GM23338 (cell line): ENCODE measurements at regions not wholly inside any gene's neighbourhood (a gene's known extent, or its start where the extent isn't known, plus 50 kb on each side); places are given as distances from the start of the nearest gene placed in this dataset.

Source experiments
- ATAC-seq: fragments of 200-7000 bp; cut with Tn5 transposase; 3 replicates; pipeline ENCODE4 v1.9.1; 2020
- DNase-seq: peaks from one replicate; pipeline ENCODE4 v3.0.0-alpha.2; 2015; ENCODE audit warnings: low spot score
- H2AFZ ChIP-seq: fragments of 200-600 bp; sonication (generic); 2 replicates; pipeline ENCODE4 v1.8.0; 2016; ENCODE audit warnings: antibody characterized with exemption, mild to moderate bottlenecking, moderate library complexity
- H3F3A ChIP-seq: fragments of 200-600 bp; sonication (generic); replicated peaks from 2 replicates; pipeline ENCODE4 v1.8.0; 2017; ENCODE audit warnings: antibody characterized with exemption, mixed run types, low read depth
- H3K27ac ChIP-seq: fragments of 200-600 bp; sonication (generic); 2 replicates; pipeline ENCODE4 v1.6.1; 2016; ENCODE audit warnings: low read depth
- H3K27me3 ChIP-seq: fragments of 200-600 bp; sonication (generic); 2 replicates; pipeline ENCODE4 v1.8.0; 2016; ENCODE audit warnings: mild to moderate bottlenecking, mixed run types, moderate library complexity; ENCODE audit not compliant: insufficient read depth
- H3K36me3 ChIP-seq: fragments of 200-600 bp; sonication (generic); 2 replicates; pipeline ENCODE4 v1.8.0; 2016; ENCODE audit warnings: mild to moderate bottlenecking; ENCODE audit not compliant: insufficient read depth
- H3K4me1 ChIP-seq: fragments of 200-600 bp; sonication (generic); 2 replicates; pipeline ENCODE4 v1.8.0; 2016; ENCODE audit warnings: mild to moderate bottlenecking, moderate library complexity; ENCODE audit not compliant: insufficient read depth
- H3K4me2 ChIP-seq: fragments of 200-600 bp; sonication (generic); 2 replicates; pipeline ENCODE4 v1.7.1; 2017; ENCODE audit warnings: mixed run types
- H3K4me3 ChIP-seq: fragments of 200-600 bp; sonication (generic); 2 replicates; pipeline ENCODE4 v1.6.1; 2016; ENCODE audit warnings: mixed run types
- H3K79me2 ChIP-seq: fragments of 200-600 bp; sonication (generic); replicated peaks from 2 replicates; pipeline ENCODE4 v1.8.0; 2017; ENCODE audit warnings: mild to moderate bottlenecking; ENCODE audit not compliant: insufficient read depth
- H3K9me2 ChIP-seq: fragments of 200-600 bp; sonication (generic); 2 replicates; pipeline ENCODE4 v1.8.0; 2017; ENCODE audit not compliant: insufficient read depth
- H4K20me1 ChIP-seq: fragments of 200-600 bp; sonication (generic); replicated peaks from 2 replicates; pipeline ENCODE4 v1.8.0; 2017; ENCODE audit warnings: mild to moderate bottlenecking; ENCODE audit not compliant: insufficient read depth
- H3K27ac Mint-ChIP-seq: 2 replicates; pipeline ENCODE4 v1.8.0; 2020; ENCODE audit warnings: inconsistent platforms, mild to moderate bottlenecking, moderate library complexity, mixed read lengths
- H3K27me3 Mint-ChIP-seq: 3 replicates; pipeline ENCODE4 v1.8.0; 2022; ENCODE audit warnings: low read depth, mild to moderate bottlenecking, moderate library complexity, mixed read lengths, inconsistent platforms; ENCODE audit not compliant: insufficient read depth, poor library complexity
- H3K36me3 Mint-ChIP-seq: 3 replicates; pipeline ENCODE4 v1.8.0; 2021; ENCODE audit warnings: low read depth, mild to moderate bottlenecking, inconsistent platforms, moderate library complexity, mixed read lengths
- H3K4me1 Mint-ChIP-seq: 3 replicates; pipeline ENCODE4 v1.8.0; 2020; ENCODE audit warnings: mild to moderate bottlenecking, inconsistent platforms, mixed read lengths
- H3K4me3 Mint-ChIP-seq: 3 replicates; pipeline ENCODE4 v1.8.0; 2021; ENCODE audit warnings: moderate library complexity, mild to moderate bottlenecking, inconsistent platforms, mixed read lengths
- H3K9me3 Mint-ChIP-seq: 3 replicates; pipeline ENCODE4 v1.8.0; 2020; ENCODE audit warnings: moderate library complexity, mild to moderate bottlenecking, inconsistent platforms, mixed read lengths
- CREB1 ChIP-seq: fragments of 250-450 bp; sonication (Bioruptor Pico); IDR thresholded peaks from 2 replicates; pipeline ENCODE4 v1.5.0; 2020; ENCODE audit warnings: low read depth, mild to moderate bottlenecking, moderate library complexity
- CTCF ChIP-seq, 2 experiments: fragments of 200-600 bp in 1 of 2; sonication (generic) in 1 of 2; conservative IDR thresholded peaks; 2 replicates each; pipeline versions ENCODE4 v1.5.1 to v1.6.1; 2016 to 2017; ENCODE audit warnings: antibody characterized with exemption in 2 of 2, low read depth in 2 of 2, mild to moderate bottlenecking in 2 of 2, moderate library complexity in 1 of 2
- ETS1 ChIP-seq: IDR thresholded peaks from 2 replicates; pipeline ENCODE4 v1.6.1; 2016; ENCODE audit warnings: antibody characterized with exemption
- EZH2 ChIP-seq: fragments of 200-600 bp; sonication (generic); IDR thresholded peaks from one replicate; pipeline ENCODE4 v1.8.0; 2017; ENCODE audit warnings: antibody characterized with exemption, mild to moderate bottlenecking, low read depth; ENCODE audit not compliant: unreplicated experiment
- EZH2phosphoT487 ChIP-seq: fragments of 200-600 bp; sonication (generic); IDR thresholded peaks from one replicate; pipeline ENCODE4 v1.8.1; 2018; ENCODE audit warnings: antibody characterized with exemption; ENCODE audit not compliant: unreplicated experiment
- JUNB ChIP-seq: IDR thresholded peaks from one replicate; pipeline ENCODE4 v1.6.1; 2016; ENCODE audit warnings: antibody characterized with exemption; ENCODE audit not compliant: unreplicated experiment
- NANOG ChIP-seq: IDR thresholded peaks from 2 replicates; pipeline ENCODE4 v1.6.1; 2016; ENCODE audit warnings: antibody characterized with exemption, borderline replicate concordance
- POLR2AphosphoS5 ChIP-seq: IDR thresholded peaks from 2 replicates; pipeline ENCODE4 v1.6.1; 2016; ENCODE audit warnings: antibody characterized with exemption, low read depth
- REST ChIP-seq: IDR thresholded peaks from one replicate; pipeline ENCODE4 v1.6.1; 2018; ENCODE audit warnings: antibody characterized with exemption; ENCODE audit not compliant: unreplicated experiment
- STAT1 ChIP-seq: IDR thresholded peaks from one replicate; pipeline ENCODE4 v1.6.1; 2016; ENCODE audit warnings: antibody characterized with exemption; ENCODE audit not compliant: unreplicated experiment
- ZNF114 ChIP-seq: fragments of 250-450 bp; sonication (Bioruptor Pico); IDR thresholded peaks from 2 replicates; pipeline ENCODE4 v1.5.0; 2020; ENCODE audit warnings: mild to moderate bottlenecking, moderate library complexity
- ZNF331 ChIP-seq: fragments of 250-450 bp; sonication (Bioruptor Pico); IDR thresholded peaks from 2 replicates; pipeline ENCODE4 v1.5.0; 2020; ENCODE audit warnings: low read depth, mild to moderate bottlenecking, moderate library complexity
- TF ChIP-seq, protein P1 (sequence below): fragments of 250-450 bp; sonication (Bioruptor Pico); IDR thresholded peaks from 2 replicates; pipeline ENCODE4 v1.5.0; 2020; ENCODE audit warnings: mild to moderate bottlenecking, moderate library complexity

DNA sequence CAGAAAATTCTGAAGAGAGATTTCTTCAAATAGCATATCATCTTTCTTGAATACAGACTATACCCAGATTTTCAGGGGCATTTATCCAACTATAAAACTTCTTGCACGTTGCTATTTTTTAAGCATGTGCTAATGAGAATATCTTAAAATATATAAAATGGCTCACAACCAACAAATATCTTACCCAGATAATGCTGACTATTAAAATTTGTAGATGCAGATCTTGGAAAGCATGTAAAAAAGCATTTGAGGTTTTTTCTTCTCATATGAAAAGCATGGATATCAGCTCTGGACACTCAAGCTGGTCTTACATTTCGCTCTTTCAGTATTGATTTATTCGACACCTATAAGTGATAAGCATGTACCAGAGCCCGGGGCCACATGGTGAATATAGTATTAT, 1187.7 kb upstream of the ADGRL4 start:
- H3K9me2 ChIP-seq = no peaks in the 10 kb centered on the region; the same call in 1 of the 2 replicates
- peaks cover 4% of the 10 kb centered on the region; the same call in 2 of the 3 replicates for H3K4me1 Mint-ChIP-seq
- H3F3A ChIP-seq = no peaks in the 10 kb centered on the region
- no peak overlapping the region for H3K4me3 ChIP-seq
- no peak overlapping the region for H3K27ac Mint-ChIP-seq
- no peak overlapping the region for H3K4me3 Mint-ChIP-seq
- no peaks in the 10 kb centered on the region for H3K9me3 Mint-ChIP-seq
- H3K36me3 ChIP-seq = no peaks in the 10 kb centered on the region
- no peaks in the 10 kb centered on the region for H3K27me3 Mint-ChIP-seq
- peak overlapping the region; percentile 60; the same call in 1 of the 2 replicates for H2AFZ ChIP-seq
- H3K79me2 ChIP-seq = no peaks in the 10 kb centered on the region
- H3K27ac ChIP-seq = no peak overlapping the region
- H3K4me1 ChIP-seq = no peaks in the 10 kb centered on the region
- DNase-seq (no peak), ATAC-seq (no peak)
- no peaks in the 10 kb centered on the region for H3K36me3 Mint-ChIP-seq
- H3K27me3 ChIP-seq = no peaks in the 10 kb centered on the region
- no peaks in the 10 kb centered on the region for H4K20me1 ChIP-seq
- H3K4me2 ChIP-seq = no peak overlapping the region
- TF ChIP-seq CTCF (conservative IDR thresholded peaks at IDR 0.05; ENCODE audit: low read depth in 2 of 2) (no peak), STAT1 (no peak), ZNF331 (no peak), JUNB (no peak), REST (no peak), EZH2phosphoT487 (no peak), EZH2 (no peak), ETS1 (no peak), CREB1 (CRISPR knock-in tag) (no peak), POLR2AphosphoS5 (no peak), NANOG (no peak), ZNF114 (CRISPR knock-in tag) (no peak)
- TF ChIP-seq, protein P1, sequence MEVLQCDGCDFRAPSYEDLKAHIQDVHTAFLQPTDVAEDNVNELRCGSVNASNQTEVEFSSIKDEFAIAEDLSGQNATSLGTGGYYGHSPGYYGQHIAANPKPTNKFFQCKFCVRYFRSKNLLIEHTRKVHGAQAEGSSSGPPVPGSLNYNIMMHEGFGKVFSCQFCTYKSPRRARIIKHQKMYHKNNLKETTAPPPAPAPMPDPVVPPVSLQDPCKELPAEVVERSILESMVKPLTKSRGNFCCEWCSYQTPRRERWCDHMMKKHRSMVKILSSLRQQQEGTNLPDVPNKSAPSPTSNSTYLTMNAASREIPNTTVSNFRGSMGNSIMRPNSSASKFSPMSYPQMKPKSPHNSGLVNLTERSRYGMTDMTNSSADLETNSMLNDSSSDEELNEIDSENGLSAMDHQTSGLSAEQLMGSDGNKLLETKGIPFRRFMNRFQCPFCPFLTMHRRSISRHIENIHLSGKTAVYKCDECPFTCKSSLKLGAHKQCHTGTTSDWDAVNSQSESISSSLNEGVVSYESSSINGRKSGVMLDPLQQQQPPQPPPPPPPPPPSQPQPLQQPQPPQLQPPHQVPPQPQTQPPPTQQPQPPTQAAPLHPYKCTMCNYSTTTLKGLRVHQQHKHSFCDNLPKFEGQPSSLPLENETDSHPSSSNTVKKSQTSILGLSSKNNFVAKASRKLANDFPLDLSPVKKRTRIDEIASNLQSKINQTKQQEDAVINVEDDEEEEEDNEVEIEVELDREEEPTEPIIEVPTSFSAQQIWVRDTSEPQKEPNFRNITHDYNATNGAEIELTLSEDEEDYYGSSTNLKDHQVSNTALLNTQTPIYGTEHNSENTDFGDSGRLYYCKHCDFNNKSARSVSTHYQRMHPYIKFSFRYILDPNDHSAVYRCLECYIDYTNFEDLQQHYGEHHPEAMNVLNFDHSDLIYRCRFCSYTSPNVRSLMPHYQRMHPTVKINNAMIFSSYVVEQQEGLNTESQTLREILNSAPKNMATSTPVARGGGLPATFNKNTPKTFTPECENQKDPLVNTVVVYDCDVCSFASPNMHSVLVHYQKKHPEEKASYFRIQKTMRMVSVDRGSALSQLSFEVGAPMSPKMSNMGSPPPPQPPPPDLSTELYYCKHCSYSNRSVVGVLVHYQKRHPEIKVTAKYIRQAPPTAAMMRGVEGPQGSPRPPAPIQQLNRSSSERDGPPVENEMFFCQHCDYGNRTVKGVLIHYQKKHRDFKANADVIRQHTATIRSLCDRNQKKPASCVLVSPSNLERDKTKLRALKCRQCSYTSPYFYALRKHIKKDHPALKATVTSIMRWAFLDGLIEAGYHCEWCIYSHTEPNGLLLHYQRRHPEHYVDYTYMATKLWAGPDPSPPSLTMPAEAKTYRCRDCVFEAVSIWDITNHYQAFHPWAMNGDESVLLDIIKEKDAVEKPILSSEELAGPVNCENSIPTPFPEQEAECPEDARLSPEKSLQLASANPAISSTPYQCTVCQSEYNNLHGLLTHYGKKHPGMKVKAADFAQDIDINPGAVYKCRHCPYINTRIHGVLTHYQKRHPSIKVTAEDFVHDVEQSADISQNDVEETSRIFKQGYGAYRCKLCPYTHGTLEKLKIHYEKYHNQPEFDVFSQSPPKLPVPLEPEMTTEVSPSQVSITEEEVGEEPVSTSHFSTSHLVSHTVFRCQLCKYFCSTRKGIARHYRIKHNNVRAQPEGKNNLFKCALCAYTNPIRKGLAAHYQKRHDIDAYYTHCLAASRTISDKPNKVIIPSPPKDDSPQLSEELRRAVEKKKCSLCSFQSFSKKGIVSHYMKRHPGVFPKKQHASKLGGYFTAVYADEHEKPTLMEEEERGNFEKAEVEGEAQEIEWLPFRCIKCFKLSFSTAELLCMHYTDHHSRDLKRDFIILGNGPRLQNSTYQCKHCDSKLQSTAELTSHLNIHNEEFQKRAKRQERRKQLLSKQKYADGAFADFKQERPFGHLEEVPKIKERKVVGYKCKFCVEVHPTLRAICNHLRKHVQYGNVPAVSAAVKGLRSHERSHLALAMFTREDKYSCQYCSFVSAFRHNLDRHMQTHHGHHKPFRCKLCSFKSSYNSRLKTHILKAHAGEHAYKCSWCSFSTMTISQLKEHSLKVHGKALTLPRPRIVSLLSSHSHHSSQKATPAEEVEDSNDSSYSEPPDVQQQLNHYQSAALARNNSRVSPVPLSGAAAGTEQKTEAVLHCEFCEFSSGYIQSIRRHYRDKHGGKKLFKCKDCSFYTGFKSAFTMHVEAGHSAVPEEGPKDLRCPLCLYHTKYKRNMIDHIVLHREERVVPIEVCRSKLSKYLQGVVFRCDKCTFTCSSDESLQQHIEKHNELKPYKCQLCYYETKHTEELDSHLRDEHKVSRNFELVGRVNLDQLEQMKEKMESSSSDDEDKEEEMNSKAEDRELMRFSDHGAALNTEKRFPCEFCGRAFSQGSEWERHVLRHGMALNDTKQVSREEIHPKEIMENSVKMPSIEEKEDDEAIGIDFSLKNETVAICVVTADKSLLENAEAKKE (CRISPR knock-in tag) = no peak
